HAP-1 (cell line): ENCODE measurements at regions not wholly inside any gene's neighbourhood (a gene's known extent, or its start where the extent isn't known, plus 50 kb on each side); places are given as distances from the start of the nearest gene placed in this dataset.

Experiments
- DNase-seq, 2 experiments: peaks; one replicate each; pipeline ENCODE4 v3.0.0-alpha.2; 2016 to 2020; ENCODE audit warnings: low spot score in 2 of 2
- H3K27me3 ChIP-seq: fragments of 250-450 bp; sonication (Bioruptor Pico); 2 replicates; pipeline ENCODE4 v1.5.1; 2020; ENCODE audit warnings: low read depth, mild to moderate bottlenecking, moderate library complexity
- H3K36me3 ChIP-seq: fragments of 250-450 bp; sonication (Bioruptor Pico); replicated peaks from 2 replicates; pipeline ENCODE4 v1.5.1; 2020; ENCODE audit warnings: mild to moderate bottlenecking
- H3K4me1 ChIP-seq: fragments of 250-450 bp; sonication (Bioruptor Pico); 2 replicates; pipeline ENCODE4 v1.5.1; 2020; ENCODE audit warnings: mild to moderate bottlenecking
- H3K4me3 ChIP-seq: fragments of 250-450 bp; sonication (Bioruptor Pico); 2 replicates; pipeline ENCODE4 v1.5.1; 2020; ENCODE audit warnings: mild to moderate bottlenecking, moderate library complexity
- H3K9me3 ChIP-seq: fragments of 250-450 bp; sonication (Bioruptor Pico); 2 replicates; pipeline ENCODE4 v1.5.1; 2020; ENCODE audit warnings: mild to moderate bottlenecking, moderate library complexity
- in situ Hi-C: fragments of 300-500 bp; cut with MboI; formaldehyde crosslinking; loops from 3 replicates; pipeline ENCODE4 v1.14.3; 2020; ENCODE audit warnings: low sequenced_read_pairs, inconsistent platforms, mixed read lengths

- no peaks in the 10 kb centered on the region; the same call in 1 of the 2 replicates for H3K4me1 ChIP-seq
- in situ Hi-C loops = no loop called here
Observed at GRCh38 chr14:96931751-96932150, 134.6 kb downstream of the VRK1 start.

GRCh38 chr14:96934638-96935330 lies 137.6 kb downstream of the VRK1 start:
- H3K36me3 ChIP-seq = no peaks in the 10 kb centered on the region
- in situ Hi-C loops = no loop called here
- no peak for DNase-seq
- no peaks in the 10 kb centered on the region; the same call in 1 of the 2 replicates for H3K4me1 ChIP-seq
- H3K4me3 ChIP-seq = no peak overlapping the region
- H3K27me3 ChIP-seq = no peaks in the 10 kb centered on the region
- H3K9me3 ChIP-seq = no peaks in the 10 kb centered on the region

More at GRCh38 chr14:96931751-96932150, 134.6 kb downstream of the VRK1 start:
- DNase-seq = no peak
- Histone ChIP-seq H3K27me3 (no peaks in the 10 kb centered on the region), H3K9me3 (no peaks in the 10 kb centered on the region), H3K36me3 (no peaks in the 10 kb centered on the region), H3K4me3 (no peak overlapping the region)

- H3K4me1 ChIP-seq = no peaks in the 10 kb centered on the region
- H3K9me3 ChIP-seq = no peaks in the 10 kb centered on the region
- no peaks in the 10 kb centered on the region for H3K27me3 ChIP-seq
- no peak overlapping the region for H3K4me3 ChIP-seq
- H3K36me3 ChIP-seq = no peaks in the 10 kb centered on the region
- in situ Hi-C loops = no loop called here
- DNase-seq = no peak
Observed at GRCh38 chr14:96938946-96939345, 141.8 kb downstream of the VRK1 start.

GRCh38 chr14:96940009-96940408 lies 142.8 kb downstream of the VRK1 start:
- H3K4me3 ChIP-seq = no peak overlapping the region
- DNase-seq = peak in 1 of 2 experiments; percentile 46
- no peaks in the 10 kb centered on the region for H3K4me1 ChIP-seq
- no peaks in the 10 kb centered on the region for H3K27me3 ChIP-seq
- in situ Hi-C loops = no loop called here
- H3K9me3 ChIP-seq = no peaks in the 10 kb centered on the region
- H3K36me3 ChIP-seq = no peaks in the 10 kb centered on the region

- in situ Hi-C loops = no loop called here
- no peaks in the 10 kb centered on the region for H3K36me3 ChIP-seq
- no peaks in the 10 kb centered on the region for H3K9me3 ChIP-seq
- DNase-seq = no peak
- no peak overlapping the region for H3K4me3 ChIP-seq
- no peaks in the 10 kb centered on the region for H3K4me1 ChIP-seq
- no peaks in the 10 kb centered on the region for H3K27me3 ChIP-seq
Observed at GRCh38 chr14:96944297-96944696, 147.1 kb downstream of the VRK1 start.

GRCh38 chr14:96945721-96946120 lies 148.5 kb downstream of the VRK1 start:
- H3K27me3 ChIP-seq = no peaks in the 10 kb centered on the region
- DNase-seq = no peak
- no peaks in the 10 kb centered on the region for H3K36me3 ChIP-seq
- H3K9me3 ChIP-seq = no peaks in the 10 kb centered on the region
- H3K4me1 ChIP-seq = no peaks in the 10 kb centered on the region
- no peak overlapping the region for H3K4me3 ChIP-seq
- in situ Hi-C loops = no loop called here

- Histone ChIP-seq H3K36me3 (no peaks in the 10 kb centered on the region), H3K27me3 (no peaks in the 10 kb centered on the region), H3K9me3 (no peaks in the 10 kb centered on the region), H3K4me3 (no peak overlapping the region), H3K4me1 (no peaks in the 10 kb centered on the region)
- in situ Hi-C loops = no loop called here
- DNase-seq = no peak
Observed at GRCh38 chr14:96949594-96949993, 152.4 kb downstream of the VRK1 start.

- no peak for DNase-seq
- Histone ChIP-seq H3K27me3 (no peaks in the 10 kb centered on the region), H3K9me3 (no peaks in the 10 kb centered on the region), H3K4me1 (no peaks in the 10 kb centered on the region), H3K36me3 (no peaks in the 10 kb centered on the region), H3K4me3 (no peak overlapping the region)
- in situ Hi-C loops = no loop called here
Observed at GRCh38 chr14:96951511-96951910, 154.3 kb downstream of the VRK1 start.

- in situ Hi-C loops = no loop called here
- H3K4me1 ChIP-seq = no peaks in the 10 kb centered on the region
- DNase-seq = no peak
- H3K4me3 ChIP-seq = no peak overlapping the region
- H3K27me3 ChIP-seq = no peaks in the 10 kb centered on the region
- no peaks in the 10 kb centered on the region for H3K36me3 ChIP-seq
- no peaks in the 10 kb centered on the region for H3K9me3 ChIP-seq
Observed at GRCh38 chr14:96953087-96953874, 156.1 kb downstream of the VRK1 start.

- DNase-seq = no peak
- Histone ChIP-seq H3K27me3 (no peaks in the 10 kb centered on the region), H3K36me3 (no peaks in the 10 kb centered on the region), H3K4me1 (no peaks in the 10 kb centered on the region), H3K9me3 (no peaks in the 10 kb centered on the region), H3K4me3 (no peak overlapping the region)
- in situ Hi-C loops = no loop called here
Observed at GRCh38 chr14:96953875-96954185, 156.6 kb downstream of the VRK1 start.

- in situ Hi-C loops = no loop called here
- no peak for DNase-seq
- Histone ChIP-seq H3K4me1 (no peaks in the 10 kb centered on the region), H3K36me3 (no peaks in the 10 kb centered on the region), H3K9me3 (no peaks in the 10 kb centered on the region), H3K4me3 (no peak overlapping the region), H3K27me3 (no peaks in the 10 kb centered on the region)
Observed at GRCh38 chr14:96956464-96957239, 159.5 kb downstream of the VRK1 start.

- DNase-seq = no peak
- Histone ChIP-seq H3K27me3 (no peaks in the 10 kb centered on the region), H3K4me3 (no peak overlapping the region), H3K36me3 (no peaks in the 10 kb centered on the region), H3K9me3 (no peaks in the 10 kb centered on the region), H3K4me1 (no peaks in the 10 kb centered on the region)
- in situ Hi-C loops = no loop called here
Observed at GRCh38 chr14:96958057-96958456, 160.9 kb downstream of the VRK1 start.

GRCh38 chr14:96959992-96960391 lies 162.8 kb downstream of the VRK1 start:
- Histone ChIP-seq H3K4me3 (no peak overlapping the region), H3K9me3 (no peaks in the 10 kb centered on the region), H3K4me1 (no peaks in the 10 kb centered on the region), H3K27me3 (no peaks in the 10 kb centered on the region), H3K36me3 (no peaks in the 10 kb centered on the region)
- in situ Hi-C loops = no loop called here
- no peak for DNase-seq

- H3K36me3 ChIP-seq = no peaks in the 10 kb centered on the region
- no peak for DNase-seq
- H3K4me1 ChIP-seq = no peaks in the 10 kb centered on the region
- no peaks in the 10 kb centered on the region for H3K27me3 ChIP-seq
- H3K9me3 ChIP-seq = no peaks in the 10 kb centered on the region
- no peak overlapping the region for H3K4me3 ChIP-seq
- in situ Hi-C loops = no loop called here
Observed at GRCh38 chr14:96960598-96961116, 163.5 kb downstream of the VRK1 start.
